NT2/D1 (cell line): ENCODE measurements at regions not wholly inside any gene's neighbourhood (a gene's known extent, or its start where the extent isn't known, plus 50 kb on each side); places are given as distances from the start of the nearest gene placed in this dataset.

Experiments
- DNase-seq: peaks from one replicate; pipeline ENCODE4 v3.0.0-alpha.2; 2011; ENCODE audit warnings: low read depth, low spot score
- H3K27me3 ChIP-seq: 2 replicates; pipeline ENCODE4 v1.6.0; 2011; ENCODE audit warnings: mild to moderate bottlenecking; ENCODE audit not compliant: insufficient read length, insufficient read depth
- H3K36me3 ChIP-seq: 2 replicates; pipeline ENCODE4 v1.6.1; 2011; ENCODE audit warnings: mild to moderate bottlenecking, low read length, mixed read lengths; ENCODE audit not compliant: insufficient read depth, insufficient read length
- H3K4me1 ChIP-seq: 2 replicates; pipeline ENCODE4 v1.5.1; 2011; ENCODE audit not compliant: insufficient read depth, insufficient read length
- H3K4me3 ChIP-seq: 2 replicates; pipeline ENCODE4 v1.5.1; 2011; ENCODE audit warnings: low read depth; ENCODE audit not compliant: insufficient read length
- H3K9ac ChIP-seq: 2 replicates; pipeline ENCODE4 v1.6.0; 2011; ENCODE audit warnings: low read depth; ENCODE audit not compliant: insufficient read length
- H3K9me3 ChIP-seq: 2 replicates; pipeline ENCODE4 v1.5.1; 2011; ENCODE audit warnings: mild to moderate bottlenecking, low read length; ENCODE audit not compliant: insufficient read depth
- SUZ12 ChIP-seq: IDR thresholded peaks from 2 replicates; pipeline ENCODE4 v1.6.1; 2011; ENCODE audit not compliant: insufficient read length, insufficient read depth; ENCODE audit errors: extremely low read depth
- YY1 ChIP-seq: IDR thresholded peaks from 2 replicates; pipeline ENCODE4 v1.6.1; 2011; ENCODE audit not compliant: insufficient read length, insufficient read depth
- ZNF274 ChIP-seq: IDR thresholded peaks from 2 replicates; pipeline ENCODE4 v1.6.1; 2011; ENCODE audit warnings: mild to moderate bottlenecking, low read depth, low read length

GRCh38 chr15:91530279-91530678, 323.2 kb upstream of the SLCO3A1 start:
- no peak overlapping the region for H3K9ac ChIP-seq
- TF ChIP-seq SUZ12 = no peak
- no peak overlapping the region for H3K4me3 ChIP-seq
- no peaks in the 10 kb centered on the region for H3K27me3 ChIP-seq
- no peaks in the 10 kb centered on the region for H3K36me3 ChIP-seq
- DNase-seq = no peak
- H3K4me1 ChIP-seq = no peaks in the 10 kb centered on the region
- peaks cover 13% of the 10 kb centered on the region for H3K9me3 ChIP-seq

- no peak for TF ChIP-seq YY1
- TF ChIP-seq ZNF274 = no peak
- no peak for TF ChIP-seq SUZ12
- H3K4me1 ChIP-seq = no peaks in the 10 kb centered on the region
- DNase-seq = no peak
- H3K9me3 ChIP-seq = 0 out of 2 replicates have a peak, but pooled peaks cover 5% of the 10 kb centered on the region
- H3K4me3 ChIP-seq = no peak overlapping the region
- no peak overlapping the region for H3K9ac ChIP-seq
- H3K36me3 ChIP-seq = no peaks in the 10 kb centered on the region
- no peaks in the 10 kb centered on the region for H3K27me3 ChIP-seq
Measured at GRCh38 chr15:91530956-91531582, 322.4 kb upstream of the SLCO3A1 start.

GRCh38 chr15:91534235-91534634, 319.3 kb upstream of the SLCO3A1 start:
- TF ChIP-seq ZNF274 (no peak), SUZ12 (no peak)
- Histone ChIP-seq H3K9ac (no peak overlapping the region), H3K4me3 (no peak overlapping the region), H3K27me3 (no peaks in the 10 kb centered on the region), H3K9me3 (no peaks in the 10 kb centered on the region), H3K36me3 (no peaks in the 10 kb centered on the region), H3K4me1 (no peaks in the 10 kb centered on the region)
- DNase-seq = no peak

GRCh38 chr15:91534976-91535375, 318.5 kb upstream of the SLCO3A1 start:
- Histone ChIP-seq H3K9me3 (no peaks in the 10 kb centered on the region), H3K27me3 (no peaks in the 10 kb centered on the region), H3K4me1 (no peaks in the 10 kb centered on the region), H3K36me3 (no peaks in the 10 kb centered on the region), H3K9ac (no peak overlapping the region), H3K4me3 (no peak overlapping the region)
- no peak for TF ChIP-seq YY1
- no peak for DNase-seq

- no peak for TF ChIP-seq SUZ12
- TF ChIP-seq YY1 = no peak
- no peak for TF ChIP-seq ZNF274
- Histone ChIP-seq H3K36me3 (no peaks in the 10 kb centered on the region), H3K4me1 (no peaks in the 10 kb centered on the region), H3K9me3 (no peaks in the 10 kb centered on the region), H3K27me3 (no peaks in the 10 kb centered on the region), H3K9ac (no peak overlapping the region), H3K4me3 (no peak overlapping the region)
- DNase-seq = no peak
Measured at GRCh38 chr15:91535856-91536500, 317.5 kb upstream of the SLCO3A1 start.

GRCh38 chr15:91537856-91538255, 315.7 kb upstream of the SLCO3A1 start:
- Histone ChIP-seq H3K27me3 (no peaks in the 10 kb centered on the region), H3K4me1 (no peaks in the 10 kb centered on the region), H3K4me3 (no peak overlapping the region), H3K9ac (no peak overlapping the region), H3K9me3 (no peaks in the 10 kb centered on the region), H3K36me3 (no peaks in the 10 kb centered on the region)
- DNase-seq = no peak
- TF ChIP-seq ZNF274 (no peak), SUZ12 (no peak), YY1 (no peak)

- Histone ChIP-seq H3K9me3 (no peaks in the 10 kb centered on the region), H3K4me1 (no peaks in the 10 kb centered on the region), H3K27me3 (no peaks in the 10 kb centered on the region), H3K9ac (no peak overlapping the region), H3K4me3 (no peak overlapping the region), H3K36me3 (no peaks in the 10 kb centered on the region)
- TF ChIP-seq ZNF274 (no peak), YY1 (no peak), SUZ12 (no peak)
- DNase-seq = no peak
Measured at GRCh38 chr15:91538782-91539181, 314.7 kb upstream of the SLCO3A1 start.

GRCh38 chr15:91541286-91541685, 312.2 kb upstream of the SLCO3A1 start:
- Histone ChIP-seq H3K9ac (no peak overlapping the region), H3K36me3 (no peaks in the 10 kb centered on the region), H3K27me3 (no peaks in the 10 kb centered on the region), H3K9me3 (no peaks in the 10 kb centered on the region), H3K4me1 (no peaks in the 10 kb centered on the region), H3K4me3 (no peak overlapping the region)
- no peak for DNase-seq
- TF ChIP-seq SUZ12 (no peak), ZNF274 (no peak)
